Muscle of back (tissue), 3 donors: ENCODE measurements at regions not wholly inside any gene's neighbourhood (a gene's known extent, or its start where the extent isn't known, plus 50 kb on each side); places are given as distances from the start of the nearest gene placed in this dataset.
A peak's percentile ranks its signal among the peaks of the same experiment; 100 is the strongest.

ENCODE experiments used
- DNase-seq, 3 donors: peaks; one replicate each; pipeline versions ENCODE4 v3.0.0 to v3.0.0-alpha.2; 2013

GRCh38 chr6:165082636-165083035, 226.8 kb downstream of the C6orf118 start:
- DNase-seq, result peak; percentile 12 to 62 (median 16)

GRCh38 chr6:165081944-165082532, 227.4 kb downstream of the C6orf118 start:
- DNase-seq, result peak; percentile 50 to 67 (median 54)

GRCh38 chr6:165077876-165078275, 231.5 kb downstream of the C6orf118 start:
- no peak for DNase-seq

- DNase-seq, result no peak
Measured at GRCh38 chr6:165071906-165072305, 237.5 kb downstream of the C6orf118 start.

GRCh38 chr6:165060720-165061119, 248.7 kb downstream of the C6orf118 start:
- no peak for DNase-seq

- DNase-seq, result peak in 1 of 3 donors; percentile 10
Measured at GRCh38 chr6:165059032-165059431, 250.4 kb downstream of the C6orf118 start.

GRCh38 chr6:165056292-165056691, 253.1 kb downstream of the C6orf118 start:
- DNase-seq, result no peak

- peak in 1 of 3 donors; percentile 7 for DNase-seq
Measured at GRCh38 chr6:165055231-165055630, 254.2 kb downstream of the C6orf118 start.

- DNase-seq, result no peak
Measured at GRCh38 chr6:165052561-165053480, 256.6 kb downstream of the C6orf118 start.

- DNase-seq, result no peak
Measured at GRCh38 chr6:165049362-165049761, 260.0 kb downstream of the C6orf118 start.

GRCh38 chr6:165047952-165048351, 261.5 kb downstream of the C6orf118 start:
- DNase-seq, result no peak

- DNase-seq, result no peak
Measured at GRCh38 chr6:165045631-165046030, 263.8 kb downstream of the C6orf118 start.

- no peak for DNase-seq
Measured at GRCh38 chr6:165042912-165043311, 266.5 kb downstream of the C6orf118 start.

GRCh38 chr6:165040440-165040839, 269.0 kb downstream of the C6orf118 start:
- no peak for DNase-seq

- DNase-seq, result no peak
Measured at GRCh38 chr6:165034271-165034741, 275.1 kb downstream of the C6orf118 start.

- DNase-seq, result peak in 1 of 3 donors; percentile 3
Measured at GRCh38 chr6:165031502-165031901, 277.9 kb downstream of the C6orf118 start.

- no peak for DNase-seq
Measured at GRCh38 chr6:165025040-165025439, 284.4 kb downstream of the C6orf118 start.

- no peak for DNase-seq
Measured at GRCh38 chr6:165019681-165020080, 289.7 kb downstream of the C6orf118 start.

GRCh38 chr6:165015676-165016075, 293.7 kb downstream of the C6orf118 start:
- DNase-seq, result no peak

GRCh38 chr6:165013701-165014100, 295.7 kb downstream of the C6orf118 start:
- DNase-seq, result no peak

GRCh38 chr6:165012183-165012582, 297.2 kb downstream of the C6orf118 start:
- DNase-seq, result no peak

- DNase-seq, result peak in 1 of 3 donors; percentile 26
Measured at GRCh38 chr6:165010556-165011535, 298.6 kb downstream of the C6orf118 start.
